HG02938 (cell line): ENCODE measurements at regions not wholly inside any gene's neighbourhood (a gene's known extent, or its start where the extent isn't known, plus 50 kb on each side); places are given as distances from the start of the nearest gene placed in this dataset.
"Not testable (repeated sequence)": the region's sequence is repeated elsewhere in the genome, so short reads cannot be mapped to it uniquely, and the experiment has no call there.

Source experiments
- ATAC-seq: cut with Tn5 transposase; IDR thresholded peaks from one replicate; pipeline ENCODE4 v1.9.1; 2021; ENCODE audit warnings: mild to moderate bottlenecking, moderate library complexity; ENCODE audit not compliant: unreplicated experiment

- no peak for ATAC-seq
These were observed 226.4 kb upstream of the ISL1 start for GRCh38 chr5:51156838-51157237.

- ATAC-seq, result no peak
These were observed 224.1 kb upstream of the ISL1 start for GRCh38 chr5:51159164-51159563.

GRCh38 chr5:51159606-51160005, 223.6 kb upstream of the ISL1 start:
- no peak for ATAC-seq

GRCh38 chr5:51162245-51162644, 221.0 kb upstream of the ISL1 start:
- no peak for ATAC-seq

- not testable (repeated sequence) for ATAC-seq
These were observed 217.6 kb upstream of the ISL1 start for GRCh38 chr5:51165621-51166020.

- ATAC-seq, result no peak
These were observed 210.2 kb upstream of the ISL1 start for GRCh38 chr5:51172903-51173626.

GRCh38 chr5:51181208-51181894, 201.9 kb upstream of the ISL1 start:
- ATAC-seq, result no peak

GRCh38 chr5:51185850-51186329, 197.4 kb upstream of the ISL1 start:
- no peak for ATAC-seq

GRCh38 chr5:51188001-51188591, 195.2 kb upstream of the ISL1 start:
- no peak for ATAC-seq

GRCh38 chr5:51194671-51195070, 188.6 kb upstream of the ISL1 start:
- ATAC-seq, result no peak

GRCh38 chr5:51201024-51201423, 182.2 kb upstream of the ISL1 start:
- no peak for ATAC-seq

GRCh38 chr5:51201708-51202107, 181.5 kb upstream of the ISL1 start:
- ATAC-seq, result no peak

GRCh38 chr5:51202161-51202560, 181.1 kb upstream of the ISL1 start:
- no peak for ATAC-seq

- ATAC-seq, result peak; percentile 70
These were observed 179.7 kb upstream of the ISL1 start for GRCh38 chr5:51203598-51203997.

GRCh38 chr5:51208296-51208695, 175.0 kb upstream of the ISL1 start:
- ATAC-seq, result no peak

GRCh38 chr5:51214746-51215145, 168.5 kb upstream of the ISL1 start:
- ATAC-seq, result no peak

GRCh38 chr5:51225789-51226742, 157.2 kb upstream of the ISL1 start:
- no peak for ATAC-seq

- ATAC-seq, result no peak
These were observed 155.2 kb upstream of the ISL1 start for GRCh38 chr5:51227963-51228470.

- no peak for ATAC-seq
These were observed 152.9 kb upstream of the ISL1 start for GRCh38 chr5:51230336-51230735.

- ATAC-seq, result no peak
These were observed 140.8 kb upstream of the ISL1 start for GRCh38 chr5:51242456-51242855.

GRCh38 chr5:51250957-51251356, 132.3 kb upstream of the ISL1 start:
- not testable (repeated sequence) for ATAC-seq
